Pancreas (tissue), 10 donors: ENCODE measurements at regions not wholly inside any gene's neighbourhood (a gene's known extent, or its start where the extent isn't known, plus 50 kb on each side); places are given as distances from the start of the nearest gene placed in this dataset.
A peak's percentile ranks its signal among the peaks of the same experiment; 100 is the strongest.

Experiments
- ATAC-seq, 4 donors: fragments of 200-7000 bp; cut with Tn5 transposase; one replicate each; pipeline versions ENCODE4 v1.8.0 to v1.9.1; 2020; ENCODE audit warnings: mild to moderate bottlenecking in 4 of 4, moderate library complexity in 4 of 4
- DNase-seq, 6 donors: peaks; one replicate each; pipeline ENCODE4 v3.0.0-alpha.2; 2020
- FAIRE-seq: peaks from 2 replicates; lab custom pipeline; 2012; peaks lifted over from hg19 to GRCh38; lab: Jason Lieb, UNC
- H3K27ac ChIP-seq, 4 donors: fragments of 200-600 bp; sonication (generic); 1 replicate in 3 of 4; 2 replicates in 1 of 4; pipeline versions ENCODE4 v1.5.0 to v1.8.0; 2020
- H3K27me3 ChIP-seq, 4 donors: fragments of 200-600 bp; one replicate each; pipeline ENCODE4 v1.8.0; 2021
- H3K36me3 ChIP-seq, 3 donors: fragments of 200-600 bp; sonication (generic) in 1 of 3; one replicate each; pipeline versions ENCODE4 v1.5.0 to v1.8.0; 2020 to 2021
- H3K4me1 ChIP-seq, 3 donors: fragments of 200-600 bp; one replicate each; pipeline ENCODE4 v1.8.0; 2021
- H3K4me3 ChIP-seq, 4 donors: fragments of 200-600 bp; sonication (generic) in 2 of 4; one replicate each; pipeline versions ENCODE4 v1.5.0 to v1.8.0; 2020 to 2021
- H3K9me3 ChIP-seq, 4 donors: fragments of 200-600 bp; one replicate each; pipeline ENCODE4 v1.8.0; 2021
- WGBS, 2 donors: extraction: QIAGEN DNeasy Blood & Tissue Kit; methylation state at CpG; one replicate each; pipeline ENCODE4 v1.1.7; 2013; 5-methylcytosine and 5-hydroxymethylcytosine counted together
- intact Hi-C, 3 donors: fragments of 100-400 bp; cut with DNase I; formaldehyde crosslinking; loops; one replicate each; pipeline versions ENCODE4 v1.11.1 to v1.14.2; 2022
- TF ChIP-seq, protein P1 (sequence below), 4 donors: fragments of 200-600 bp; sonication (generic) in 3 of 4; IDR thresholded peaks; one replicate each; pipeline versions ENCODE4 v1.5.0 to v1.8.0; 2021; ENCODE audit warnings: antibody characterized with exemption in 4 of 4
- donor health status: healthy with polysubstance abuse.
- donor health status: DM: no; HTN: no; CAD: no; lungs with moderate emphysema.
- donor health status: DM: no; HTN: no; CAD: no.
- donor health status: control.
- donor health status: control.
- donor health status: Bipolar disorder and iron deficiency.
- donor health status: DM: yes; HTN: yes; CAD: no.
- donor health status: DM: no; HTN: no; CAD: no.
- donor health status: DM: no; HTN: no; CAD: no.
- donor health status: DM: yes; HTN: yes; CAD: no.

GRCh38 chr2:226418521-226418920 is 381.1 kb downstream of the IRS1 start:
- DNase-seq (no peak), FAIRE-seq (no peak), ATAC-seq (no peak)
- TF ChIP-seq, protein P1, sequence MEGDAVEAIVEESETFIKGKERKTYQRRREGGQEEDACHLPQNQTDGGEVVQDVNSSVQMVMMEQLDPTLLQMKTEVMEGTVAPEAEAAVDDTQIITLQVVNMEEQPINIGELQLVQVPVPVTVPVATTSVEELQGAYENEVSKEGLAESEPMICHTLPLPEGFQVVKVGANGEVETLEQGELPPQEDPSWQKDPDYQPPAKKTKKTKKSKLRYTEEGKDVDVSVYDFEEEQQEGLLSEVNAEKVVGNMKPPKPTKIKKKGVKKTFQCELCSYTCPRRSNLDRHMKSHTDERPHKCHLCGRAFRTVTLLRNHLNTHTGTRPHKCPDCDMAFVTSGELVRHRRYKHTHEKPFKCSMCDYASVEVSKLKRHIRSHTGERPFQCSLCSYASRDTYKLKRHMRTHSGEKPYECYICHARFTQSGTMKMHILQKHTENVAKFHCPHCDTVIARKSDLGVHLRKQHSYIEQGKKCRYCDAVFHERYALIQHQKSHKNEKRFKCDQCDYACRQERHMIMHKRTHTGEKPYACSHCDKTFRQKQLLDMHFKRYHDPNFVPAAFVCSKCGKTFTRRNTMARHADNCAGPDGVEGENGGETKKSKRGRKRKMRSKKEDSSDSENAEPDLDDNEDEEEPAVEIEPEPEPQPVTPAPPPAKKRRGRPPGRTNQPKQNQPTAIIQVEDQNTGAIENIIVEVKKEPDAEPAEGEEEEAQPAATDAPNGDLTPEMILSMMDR (IDR thresholded peaks at IDR 0.05): no peak
- Histone ChIP-seq H3K27me3 (no peaks in the 10 kb centered on the region), H3K4me1 (no peaks in the 10 kb centered on the region), H3K9me3 (no peaks in the 10 kb centered on the region), H3K27ac (no peak overlapping the region), H3K4me3 (no peak overlapping the region), H3K36me3 (no peaks in the 10 kb centered on the region)
- 82 to 83% methylated on average over 5 of the region's 5 CpGs for WGBS, 2 donors
- intact Hi-C loops: no loop called here

DNA sequence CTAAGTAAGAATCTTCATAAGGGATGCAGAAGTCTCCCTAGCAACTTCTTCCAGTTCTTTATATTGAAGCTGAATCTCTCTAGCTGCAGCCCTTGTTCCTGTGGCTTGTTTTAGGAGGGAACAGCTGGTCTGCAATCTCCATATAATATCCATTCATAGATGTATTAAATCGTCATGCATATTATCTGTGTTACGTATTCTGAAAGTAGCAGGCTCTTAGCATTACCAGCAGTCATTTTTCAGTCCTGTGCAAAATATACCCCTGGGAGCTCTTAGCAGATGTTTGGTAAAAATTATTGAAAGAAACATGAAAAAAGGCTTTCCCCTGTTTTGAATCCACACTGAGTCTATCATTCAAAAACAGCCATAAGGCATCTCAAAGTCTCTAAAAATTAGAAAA is 385.3 kb downstream of the IRS1 start:
- Histone ChIP-seq H3K27ac (no peak overlapping the region), H3K27me3 (no peaks in the 10 kb centered on the region), H3K9me3 (no peaks in the 10 kb centered on the region), H3K4me1 (no peaks in the 10 kb centered on the region), H3K36me3 (no peaks in the 10 kb centered on the region), H3K4me3 (no peak overlapping the region)
- DNase-seq: no peak
- intact Hi-C loops: no loop called here
- 69 to 85% methylated on average over 2 of the region's 2 CpGs for WGBS, 2 donors
- TF ChIP-seq, protein P1 (IDR thresholded peaks at IDR 0.05): no peak
- FAIRE-seq: no peak
- ATAC-seq: no peak

- no peak for FAIRE-seq
- no peak for ATAC-seq
- H3K36me3 ChIP-seq: no peaks in the 10 kb centered on the region
- H3K27ac ChIP-seq: no peak overlapping the region
- intact Hi-C loops: no loop called here
- no peak for DNase-seq
- 45 to 56% methylated on average over 2 of the region's 2 CpGs for WGBS, 2 donors
- H3K9me3 ChIP-seq: no peaks in the 10 kb centered on the region
- H3K27me3 ChIP-seq: no peaks in the 10 kb centered on the region
- H3K4me1 ChIP-seq: no peaks in the 10 kb centered on the region
- TF ChIP-seq, protein P1 (IDR thresholded peaks at IDR 0.05): no peak
- H3K4me3 ChIP-seq: no peak overlapping the region
Measured at GRCh38 chr2:226413498-226414130, 386.0 kb downstream of the IRS1 start.

GRCh38 chr2:226411727-226412360 is 387.8 kb downstream of the IRS1 start:
- Histone ChIP-seq H3K36me3 (no peaks in the 10 kb centered on the region), H3K4me3 (no peak overlapping the region), H3K27me3 (no peaks in the 10 kb centered on the region), H3K9me3 (no peaks in the 10 kb centered on the region), H3K27ac (no peak overlapping the region), H3K4me1 (no peaks in the 10 kb centered on the region)
- WGBS, 2 donors: 87 to 91% methylated on average over 4 of the region's 4 CpGs
- FAIRE-seq (no peak), DNase-seq (no peak), ATAC-seq (peak in 2 of 4 donors; percentile 47 to 58)
- intact Hi-C loops: no loop called here
- TF ChIP-seq, protein P1 (IDR thresholded peaks at IDR 0.05): no peak

- intact Hi-C loops: no loop called here
- DNase-seq (no peak), FAIRE-seq (no peak), ATAC-seq (no peak)
- Histone ChIP-seq H3K9me3 (no peaks in the 10 kb centered on the region), H3K27me3 (no peaks in the 10 kb centered on the region), H3K4me3 (no peak overlapping the region), H3K36me3 (no peaks in the 10 kb centered on the region), H3K27ac (no peak overlapping the region), H3K4me1 (no peaks in the 10 kb centered on the region)
- WGBS, 2 donors: 95 to 96% methylated on average over 3 of the region's 3 CpGs
- TF ChIP-seq, protein P1 (IDR thresholded peaks at IDR 0.05): no peak
Measured at GRCh38 chr2:226411205-226411604, 388.4 kb downstream of the IRS1 start.
